HepG2 (cell line): ENCODE measurements at regions not wholly inside any gene's neighbourhood (a gene's known extent, or its start where the extent isn't known, plus 50 kb on each side); places are given as distances from the start of the nearest gene placed in this dataset.

ENCODE experiments used
- ATAC-seq: fragments of 200-7000 bp; cut with Tn5 transposase; 3 replicates; pipeline ENCODE4 v1.9.1; 2020; ENCODE audit warnings: mild to moderate bottlenecking, moderate library complexity
- BruUV-seq: library from RNA; stranded (reverse); fragments of 400-500 nt; replicated peaks from 2 replicates; lab custom pipeline; 2021; lab: Mats Ljungman, UMichigan
- CTCF ChIA-PET: fragments of 300-600 bp; formaldehyde crosslinking; extraction: SDS; loops from one replicate; lab custom pipeline; 2021; ENCODE audit warnings: low total read pairs, inconsistent platforms, low intra/inter-chr PET ratio; lab: Yijun Ruan, JAX
- POLR2A ChIA-PET: fragments of 350-600 bp; sonication (Branson Sonifier 250); formaldehyde crosslinking; loops from one replicate; lab custom pipeline; 2020; ENCODE audit warnings: antibody characterized with exemption, inconsistent platforms; lab: Yijun Ruan, JAX
- DNase-seq: peaks from one replicate; pipeline ENCODE4 v3.0.0-alpha.2; 2015; ENCODE audit warnings: low spot score
- FAIRE-seq: peaks from 3 replicates; lab custom pipeline; 2011; peaks lifted over from hg19 to GRCh38; lab: Jason Lieb, UNC
- H2AFZ ChIP-seq: one replicate; pipeline ENCODE4 v1.6.1; 2011; ENCODE audit warnings: low read length, inconsistent platforms
- H3K27ac ChIP-seq: fragments of 300-600 bp; 3 replicates; pipeline ENCODE4 v1.8.0; 2011; ENCODE audit warnings: mixed run types, mild to moderate bottlenecking, mixed read lengths, low read length, inconsistent platforms; ENCODE audit not compliant: insufficient read depth; ENCODE audit errors: extremely low read length
- H3K27me3 ChIP-seq, 2 experiments: fragments of 200-600 bp in 1 of 2; 2 replicates in 1 of 2; 3 replicates in 1 of 2; pipeline versions ENCODE4 v1.6.0 to v1.8.0; 2011; ENCODE audit warnings: low read length in 2 of 2, mild to moderate bottlenecking in 2 of 2, moderate library complexity in 2 of 2, inconsistent platforms in 1 of 2; ENCODE audit not compliant: insufficient read depth in 2 of 2, control insufficient read depth in 1 of 2
- H3K36me3 ChIP-seq, 2 experiments: fragments of 200-600 bp in 1 of 2; replicated peaks in 1 of 2; 2 replicates in 1 of 2; 3 replicates in 1 of 2; pipeline versions ENCODE4 v1.5.1 to v1.8.0; 2011; ENCODE audit warnings: low read length in 2 of 2, inconsistent platforms in 1 of 2; ENCODE audit not compliant: insufficient read depth in 2 of 2, control insufficient read depth in 1 of 2
- H3K4me1 ChIP-seq: 2 replicates; pipeline ENCODE4 v1.5.1; 2012; ENCODE audit warnings: low read length, inconsistent platforms; ENCODE audit not compliant: insufficient read depth
- H3K4me2 ChIP-seq: 2 replicates; pipeline ENCODE4 v1.6.0; 2011; ENCODE audit warnings: low read depth, low read length, inconsistent platforms
- H3K4me3 ChIP-seq, 3 experiments: fragments of 200-600 bp in 1 of 3; sonication (generic), shearing (Covaris generic) in 1 of 3; replicated peaks in 1 of 3; 2 replicates each; pipeline ENCODE4 v1.5.1; 2011 to 2016; ENCODE audit warnings: low read length in 3 of 3, inconsistent platforms in 2 of 3, low read depth in 2 of 3, mild to moderate bottlenecking in 2 of 3, control low read depth in 1 of 3, mixed read lengths in 1 of 3; ENCODE audit not compliant: insufficient read depth in 1 of 3
- H3K79me2 ChIP-seq: one replicate; pipeline ENCODE4 v1.6.1; 2011; ENCODE audit warnings: low read length, inconsistent platforms; ENCODE audit not compliant: insufficient read depth
- H3K9ac ChIP-seq: 2 replicates; pipeline ENCODE4 v1.6.0; 2011; ENCODE audit warnings: mild to moderate bottlenecking, low read depth, low read length, inconsistent platforms; ENCODE audit not compliant: insufficient read depth
- H3K9me3 ChIP-seq: 2 replicates; pipeline ENCODE4 v1.5.1; 2012; ENCODE audit warnings: mild to moderate bottlenecking, low read length
- H4K20me1 ChIP-seq: 2 replicates; pipeline ENCODE4 v1.6.0; 2011; ENCODE audit warnings: inconsistent platforms, mild to moderate bottlenecking, low read length, moderate library complexity; ENCODE audit not compliant: insufficient read depth
- HCFC1 ChIP-seq: fragments of 150-350 bp; IDR thresholded peaks from 2 replicates; pipeline ENCODE4 v1.6.1; 2014; ENCODE audit warnings: low read depth, low read length
- HDAC2 ChIP-seq: sonication (generic); formaldehyde crosslinking; IDR thresholded peaks from 2 replicates; pipeline ENCODE4 v1.4.0; 2020; ENCODE audit warnings: missing genetic modification reagents
- HDAC6 ChIP-seq: fragments of 200-600 bp; sonication (generic); IDR thresholded peaks from 2 replicates; pipeline ENCODE4 v1.7.0; 2017; ENCODE audit warnings: mild to moderate bottlenecking, antibody characterized with exemption, low read length, low read depth
- SKIL ChIP-seq: sonication (generic); formaldehyde crosslinking; IDR thresholded peaks from 2 replicates; pipeline ENCODE4 v1.8.0; 2022; ENCODE audit warnings: missing genetic modification reagents, mild to moderate bottlenecking, moderate library complexity, borderline replicate concordance
- TEAD2 ChIP-seq: sonication (generic); formaldehyde crosslinking; IDR thresholded peaks from 2 replicates; pipeline ENCODE4 v1.9.0; 2021; ENCODE audit warnings: missing genetic modification reagents
- YEATS2 ChIP-seq: sonication (generic); formaldehyde crosslinking; IDR thresholded peaks from 2 replicates; pipeline ENCODE4 v1.4.0; 2020; ENCODE audit warnings: missing genetic modification reagents, borderline replicate concordance
- ZBED4 ChIP-seq: sonication (generic); formaldehyde crosslinking; IDR thresholded peaks from 2 replicates; pipeline ENCODE4 v1.4.0; 2020; ENCODE audit warnings: missing genetic modification reagents, borderline replicate concordance
- ZBTB44 ChIP-seq: sonication (generic); formaldehyde crosslinking; IDR thresholded peaks from 2 replicates; pipeline ENCODE4 v1.4.0; 2020; ENCODE audit warnings: missing genetic modification reagents
- ZFX ChIP-seq: sonication (generic); formaldehyde crosslinking; IDR thresholded peaks from 2 replicates; pipeline ENCODE4 v1.4.0; 2020; ENCODE audit warnings: mild to moderate bottlenecking, low read depth, missing genetic modification reagents, moderate library complexity
- ZNF101 ChIP-seq: sonication (generic); formaldehyde crosslinking; IDR thresholded peaks from 2 replicates; pipeline ENCODE4 v1.4.0; 2020; ENCODE audit warnings: mild to moderate bottlenecking, low read depth, missing genetic modification reagents, borderline replicate concordance
- ZNF205 ChIP-seq: IDR thresholded peaks from 2 replicates; pipeline ENCODE4 v1.6.1; 2018; ENCODE audit warnings: missing biosample characterization, missing genetic modification reagents
- ZNF33A ChIP-seq: sonication (generic); formaldehyde crosslinking; IDR thresholded peaks from 2 replicates; pipeline ENCODE4 v1.5.1; 2020; ENCODE audit warnings: missing genetic modification reagents, mild to moderate bottlenecking, moderate library complexity, borderline replicate concordance
- ZNF451 ChIP-seq: sonication (generic); formaldehyde crosslinking; IDR thresholded peaks from 2 replicates; pipeline ENCODE4 v1.5.0; 2020; ENCODE audit warnings: mild to moderate bottlenecking, missing genetic modification reagents
- ZNF780A ChIP-seq: sonication (generic); formaldehyde crosslinking; IDR thresholded peaks from 2 replicates; pipeline ENCODE4 v1.8.0; 2022; ENCODE audit warnings: mild to moderate bottlenecking, missing genetic modification reagents, moderate library complexity
- WGBS: methylation state at CpG from one replicate; pipeline ENCODE4 v1.1.6; 2017; ENCODE audit warnings: low lambda C conversion rate; 5-methylcytosine and 5-hydroxymethylcytosine counted together
- in situ Hi-C: cut with HindIII; loops from 2 replicates; pipeline ENCODE4 v1.10.0; 2017; ENCODE audit warnings: low pct_unique_long_range_greater_than_20kb; ENCODE audit not compliant: extremely low pct_ligation_motif_present
- intact Hi-C: fragments of 100-400 bp; cut with micrococcal nuclease; formaldehyde crosslinking; loops from one replicate; pipeline ENCODE4 v1.10.0; 2022; ENCODE audit not compliant: unreplicated experiment
- TF ChIP-seq, protein P1 (sequence below): sonication (generic); formaldehyde crosslinking; IDR thresholded peaks from 2 replicates; pipeline ENCODE4 v1.5.0; 2020; ENCODE audit warnings: mild to moderate bottlenecking, missing genetic modification reagents

- TF ChIP-seq ZBED4 (CRISPR knock-in tag) (no peak), ZNF205 (no peak)
Observed at GRCh38 chr3:76387000-76387399, 601.7 kb upstream of the ZNF717 start (continued).

- POLR2A ChIA-PET: no interaction called here
- Histone ChIP-seq H3K4me3 (no peak overlapping the region), H3K79me2 (no peaks in the 10 kb centered on the region), H3K27me3 (no peaks in the 10 kb centered on the region), H4K20me1 (no peaks in the 10 kb centered on the region), H2AFZ (no peak overlapping the region), H3K4me1 (no peaks in the 10 kb centered on the region), H3K4me2 (no peak overlapping the region), H3K36me3 (no peaks in the 10 kb centered on the region), H3K9ac (no peak overlapping the region), H3K9me3 (peaks cover 6% of the 10 kb centered on the region; the same call in 1 of the 2 replicates), H3K27ac (no peak overlapping the region)
- intact Hi-C loops (no loop called here), in situ Hi-C loops (no loop called here)
- BruUV-seq: no TSS peak
- FAIRE-seq (no peak), ATAC-seq (no peak), DNase-seq (no peak)
- WGBS: 0% methylated on average over 1 of the region's 1 CpG
- CTCF ChIA-PET: no interaction called here
- TF ChIP-seq SKIL (CRISPR knock-in tag) (no peak), ZNF451 (CRISPR knock-in tag) (no peak), ZNF33A (CRISPR knock-in tag) (no peak), TEAD2 (CRISPR knock-in tag) (no peak), HCFC1 (no peak), YEATS2 (CRISPR knock-in tag) (no peak), HDAC6 (no peak), ZNF101 (no peak), ZBTB44 (no peak), HDAC2 (CRISPR knock-in tag) (no peak), ZNF780A (no peak), ZFX (no peak)
- TF ChIP-seq, protein P1, sequence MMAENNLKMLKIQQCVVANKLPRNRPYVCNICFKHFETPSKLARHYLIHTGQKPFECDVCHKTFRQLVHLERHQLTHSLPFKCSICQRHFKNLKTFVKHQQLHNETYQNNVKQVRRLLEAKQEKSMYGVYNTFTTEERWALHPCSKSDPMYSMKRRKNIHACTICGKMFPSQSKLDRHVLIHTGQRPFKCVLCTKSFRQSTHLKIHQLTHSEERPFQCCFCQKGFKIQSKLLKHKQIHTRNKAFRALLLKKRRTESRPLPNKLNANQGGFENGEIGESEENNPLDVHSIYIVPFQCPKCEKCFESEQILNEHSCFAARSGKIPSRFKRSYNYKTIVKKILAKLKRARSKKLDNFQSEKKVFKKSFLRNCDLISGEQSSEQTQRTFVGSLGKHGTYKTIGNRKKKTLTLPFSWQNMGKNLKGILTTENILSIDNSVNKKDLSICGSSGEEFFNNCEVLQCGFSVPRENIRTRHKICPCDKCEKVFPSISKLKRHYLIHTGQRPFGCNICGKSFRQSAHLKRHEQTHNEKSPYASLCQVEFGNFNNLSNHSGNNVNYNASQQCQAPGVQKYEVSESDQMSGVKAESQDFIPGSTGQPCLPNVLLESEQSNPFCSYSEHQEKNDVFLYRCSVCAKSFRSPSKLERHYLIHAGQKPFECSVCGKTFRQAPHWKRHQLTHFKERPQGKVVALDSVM (CRISPR knock-in tag): no peak
Observed at GRCh38 chr3:76400141-76400540, 614.8 kb upstream of the ZNF717 start.
